Activated CD4-positive, alpha-beta T cell treated with anti-CD3 and anti-CD28 coated beads, Interleukin-2, amount 10 ng/mL, durations not matched to agents 24 days and 14 days (primary cell): ENCODE measurements at regions not wholly inside any gene's neighbourhood (a gene's known extent, or its start where the extent isn't known, plus 50 kb on each side); places are given as distances from the start of the nearest gene placed in this dataset.
A peak's percentile ranks its signal among the peaks of the same experiment; 100 is the strongest.

Experiments
- DNase-seq: peaks from one replicate; pipeline ENCODE4 v3.0.0; 2022
- H3K27ac Mint-ChIP-seq: one replicate; pipeline ENCODE4 v1.8.0; 2022; ENCODE audit warnings: mild to moderate bottlenecking, mixed read lengths
- H3K27me3 Mint-ChIP-seq: one replicate; pipeline ENCODE4 v1.8.0; 2022; ENCODE audit warnings: mixed read lengths
- H3K36me3 Mint-ChIP-seq: one replicate; pipeline ENCODE4 v1.8.0; 2022; ENCODE audit warnings: low read depth, mild to moderate bottlenecking, mixed read lengths
- H3K4me1 Mint-ChIP-seq: one replicate; pipeline ENCODE4 v1.8.0; 2021; ENCODE audit warnings: mixed read lengths
- H3K4me3 Mint-ChIP-seq: one replicate; pipeline ENCODE4 v1.8.0; 2022; ENCODE audit warnings: mild to moderate bottlenecking, moderate library complexity, mixed read lengths
- H3K9me3 Mint-ChIP-seq: one replicate; pipeline ENCODE4 v1.8.0; 2021; ENCODE audit warnings: mixed read lengths
- intact Hi-C: fragments of 100-400 bp; cut with micrococcal nuclease; formaldehyde crosslinking; loops from one replicate; pipeline ENCODE4 v1.15.1; 2023

DNA sequence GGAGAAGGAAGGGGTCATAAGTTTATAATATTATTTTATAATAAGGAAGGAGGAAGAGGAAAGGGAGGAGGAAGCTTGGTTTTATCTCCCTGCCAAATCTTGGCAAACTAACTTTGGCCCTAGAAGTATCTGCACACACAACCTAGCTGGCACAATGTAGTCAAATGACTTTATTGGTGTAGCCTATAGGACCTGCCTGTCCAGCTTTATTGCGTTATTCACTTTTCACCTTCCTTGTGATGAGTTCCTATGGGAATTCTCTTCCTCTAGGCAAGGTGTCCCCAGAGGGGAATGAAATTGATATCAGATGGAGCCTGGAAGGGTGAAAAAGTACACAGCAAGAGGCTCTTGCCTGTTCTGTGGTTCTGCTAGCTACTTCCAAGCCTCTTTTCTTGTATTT lies 111.2 kb upstream of the SLC25A36 start:
- H3K36me3 Mint-ChIP-seq, result no peaks in the 10 kb centered on the region
- no peak for DNase-seq
- H3K4me1 Mint-ChIP-seq, result peaks cover 7% of the 10 kb centered on the region
- peaks cover 18% of the 10 kb centered on the region for H3K27me3 Mint-ChIP-seq
- intact Hi-C loops, result no loop called here
- no peak overlapping the region for H3K4me3 Mint-ChIP-seq
- no peaks in the 10 kb centered on the region for H3K9me3 Mint-ChIP-seq
- no peak overlapping the region for H3K27ac Mint-ChIP-seq

DNA sequence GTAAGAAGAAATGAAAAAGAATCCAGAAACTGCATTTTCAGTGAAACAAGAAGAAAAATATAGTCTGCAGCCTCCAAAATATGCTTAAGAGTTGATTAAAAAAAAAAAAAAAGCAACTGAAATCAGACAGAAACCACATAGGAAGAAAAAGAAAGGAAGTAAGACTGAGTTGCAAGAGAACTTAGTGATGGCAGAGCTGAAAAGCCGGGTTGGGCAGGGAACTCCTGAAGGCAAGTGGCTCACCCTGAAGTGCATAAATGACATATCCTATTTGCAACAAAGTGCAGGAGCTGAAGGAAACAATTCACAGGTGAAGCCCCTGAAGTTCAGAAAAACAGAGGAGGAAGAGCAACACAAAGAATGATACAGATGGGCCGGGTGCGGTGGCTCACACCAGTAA lies 108.8 kb upstream of the SLC25A36 start:
- H3K36me3 Mint-ChIP-seq, result no peaks in the 10 kb centered on the region
- peak overlapping the region; percentile 32 for H3K4me3 Mint-ChIP-seq
- H3K27me3 Mint-ChIP-seq, result peaks cover 20% of the 10 kb centered on the region
- peak; percentile 60 for DNase-seq
- H3K4me1 Mint-ChIP-seq, result peaks cover 7% of the 10 kb centered on the region
- intact Hi-C loops, result no loop called here
- no peaks in the 10 kb centered on the region for H3K9me3 Mint-ChIP-seq
- no peak overlapping the region for H3K27ac Mint-ChIP-seq

DNA sequence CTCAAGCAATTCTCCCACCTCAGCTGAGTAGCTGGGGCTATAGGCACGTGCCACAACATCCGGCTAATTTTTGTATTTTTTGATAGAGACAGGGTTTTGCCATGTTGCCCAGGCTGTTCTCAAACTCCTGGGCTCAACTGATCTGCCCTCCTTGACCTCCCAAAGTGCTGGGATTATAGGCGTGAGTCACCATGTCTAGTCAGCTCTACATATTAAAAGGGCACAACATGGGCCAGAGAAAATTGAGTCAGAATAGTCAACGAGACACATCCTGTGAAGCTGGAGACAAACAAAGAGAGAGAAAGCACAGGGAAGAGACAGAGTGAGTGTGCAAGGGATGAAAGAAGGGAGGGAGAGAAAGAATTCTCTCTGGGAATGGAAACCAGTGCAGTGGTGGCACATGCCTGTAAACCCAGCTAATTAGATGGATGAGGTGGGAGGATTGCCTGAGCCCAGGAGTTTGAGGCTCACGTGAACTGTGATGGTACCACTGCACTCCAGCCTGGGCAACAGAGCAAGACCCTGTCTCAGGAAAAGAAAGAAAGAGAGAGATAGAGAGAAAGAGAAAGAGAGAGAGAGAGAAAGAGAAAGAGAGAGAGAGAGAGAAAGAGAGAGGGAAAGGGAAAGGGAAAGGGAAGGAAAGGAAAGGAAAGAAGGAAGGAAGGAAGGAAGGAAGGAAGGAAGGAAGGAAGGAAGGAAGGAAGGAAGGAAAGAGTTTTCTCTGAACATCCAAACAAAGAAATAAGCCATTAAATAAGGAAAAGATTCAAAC lies 107.2 kb upstream of the SLC25A36 start:
- Mint-ChIP-seq H3K4me1 (peaks cover 7% of the 10 kb centered on the region), H3K36me3 (no peaks in the 10 kb centered on the region), H3K9me3 (no peaks in the 10 kb centered on the region), H3K4me3 (no peak overlapping the region), H3K27ac (no peak overlapping the region), H3K27me3 (peaks cover 20% of the 10 kb centered on the region)
- intact Hi-C loops, result no loop called here
- peak; percentile 41 for DNase-seq

DNA sequence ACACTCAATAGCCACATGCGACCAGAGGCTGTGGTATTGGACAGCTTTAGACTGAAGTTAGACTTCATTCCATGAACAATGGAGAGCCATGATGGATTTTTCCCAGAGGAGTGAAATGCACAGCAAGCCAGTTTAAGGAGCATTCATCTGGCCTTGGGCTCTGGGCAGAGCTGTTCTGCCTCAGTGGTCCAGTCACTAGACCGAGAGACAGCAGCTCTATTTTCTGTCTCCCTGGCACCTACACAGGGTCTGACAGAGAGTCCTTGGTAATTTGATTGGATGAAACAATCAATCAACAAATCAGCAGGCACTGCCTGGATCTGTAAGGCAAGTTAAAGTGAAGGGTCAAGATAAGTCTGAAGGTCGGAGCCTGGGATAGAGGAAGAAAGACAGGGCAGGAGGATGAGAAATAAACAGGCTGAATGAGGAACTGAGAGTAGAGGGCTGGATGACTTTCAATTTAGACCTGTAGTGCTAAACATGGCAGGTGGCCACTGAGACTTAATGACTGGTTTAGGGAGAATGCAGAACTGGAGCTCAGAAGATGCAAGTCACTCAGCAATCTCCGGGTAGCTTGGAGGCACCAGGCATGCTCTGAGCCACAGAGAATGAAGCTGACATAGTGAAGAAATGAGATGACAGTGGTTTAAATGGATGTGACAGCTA lies 98.5 kb upstream of the SLC25A36 start:
- no peaks in the 10 kb centered on the region for H3K36me3 Mint-ChIP-seq
- H3K4me3 Mint-ChIP-seq, result no peak overlapping the region

DNA sequence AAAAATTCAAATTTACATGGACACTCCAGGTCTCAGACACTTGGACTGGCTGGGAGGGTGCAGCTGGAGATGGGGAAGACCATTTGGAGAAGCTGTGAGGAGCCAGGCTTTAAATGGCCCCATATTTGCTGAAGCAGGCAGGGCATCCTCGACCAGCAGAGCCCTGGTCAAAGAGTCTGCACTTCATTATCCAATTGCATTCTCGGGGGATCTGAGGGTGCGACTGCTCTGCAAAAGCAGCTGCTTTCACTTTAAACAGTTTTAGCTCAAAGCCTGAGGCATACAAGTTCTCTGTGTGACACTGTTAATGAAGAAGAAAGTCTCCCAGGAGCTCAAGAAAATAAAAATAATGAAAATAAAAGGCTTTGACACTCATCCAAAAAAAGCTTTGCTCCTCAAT lies 98.0 kb upstream of the SLC25A36 start:
- no peaks in the 10 kb centered on the region for H3K36me3 Mint-ChIP-seq
- no peak overlapping the region for H3K27ac Mint-ChIP-seq
- peaks cover 12% of the 10 kb centered on the region for H3K4me1 Mint-ChIP-seq
- intact Hi-C loops, result no loop called here
- peaks cover 18% of the 10 kb centered on the region for H3K27me3 Mint-ChIP-seq
- no peak overlapping the region for H3K4me3 Mint-ChIP-seq
- no peak for DNase-seq
- no peaks in the 10 kb centered on the region for H3K9me3 Mint-ChIP-seq

More for the DNA sequence above, 98.5 kb upstream of the SLC25A36 start:
- intact Hi-C loops, result no loop called here
- H3K27ac Mint-ChIP-seq, result no peak overlapping the region
- peaks cover 12% of the 10 kb centered on the region for H3K4me1 Mint-ChIP-seq
- H3K27me3 Mint-ChIP-seq, result peaks cover 18% of the 10 kb centered on the region
- H3K9me3 Mint-ChIP-seq, result no peaks in the 10 kb centered on the region
- DNase-seq, result no peak

DNA sequence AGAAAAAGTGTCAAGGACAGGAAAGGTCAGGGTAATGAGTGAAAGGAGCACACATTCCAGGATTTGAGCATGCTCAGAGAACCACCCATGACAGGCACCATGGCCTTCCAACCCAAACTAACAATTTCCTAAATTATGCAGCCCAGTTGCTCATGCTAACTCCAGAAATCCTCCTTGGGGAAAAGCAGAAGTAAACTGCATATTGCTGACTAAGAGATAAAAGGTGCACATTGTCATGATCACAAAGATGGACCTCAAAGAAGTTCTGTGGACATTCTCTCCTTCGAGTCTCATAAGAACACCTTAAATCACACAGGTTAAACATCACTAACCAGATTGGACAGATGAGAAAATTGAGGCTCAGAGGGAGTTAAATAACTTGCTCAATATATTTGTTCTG lies 97.6 kb upstream of the SLC25A36 start:
- peaks cover 12% of the 10 kb centered on the region for H3K4me1 Mint-ChIP-seq
- H3K9me3 Mint-ChIP-seq, result no peaks in the 10 kb centered on the region
- no peak overlapping the region for H3K4me3 Mint-ChIP-seq
- no peak for DNase-seq
- no peaks in the 10 kb centered on the region for H3K36me3 Mint-ChIP-seq
- peaks cover 18% of the 10 kb centered on the region for H3K27me3 Mint-ChIP-seq
- H3K27ac Mint-ChIP-seq, result no peak overlapping the region
- intact Hi-C loops, result no loop called here

DNA sequence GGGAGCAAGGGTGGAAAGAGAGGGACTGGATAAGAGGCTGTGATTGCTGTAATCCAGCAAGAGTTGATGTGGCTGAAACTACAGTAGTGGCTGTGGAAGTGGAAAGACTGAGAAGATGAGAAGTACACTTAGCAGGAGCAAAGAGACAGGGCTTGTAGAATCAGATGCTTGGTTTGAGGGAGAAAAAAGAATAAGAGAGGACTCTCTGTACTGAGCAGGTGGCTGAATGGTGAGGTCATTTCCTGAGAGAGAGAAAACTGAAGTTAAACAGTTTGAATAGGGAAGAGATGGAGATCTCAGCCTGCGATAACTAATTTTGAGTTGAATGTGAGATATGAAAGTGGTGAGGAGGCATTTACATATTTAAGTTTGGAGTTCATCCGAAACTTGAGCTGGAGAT lies 95.8 kb upstream of the SLC25A36 start:
- Mint-ChIP-seq H3K9me3 (no peaks in the 10 kb centered on the region), H3K4me1 (peaks cover 12% of the 10 kb centered on the region), H3K4me3 (no peak overlapping the region), H3K27ac (no peak overlapping the region), H3K36me3 (no peaks in the 10 kb centered on the region), H3K27me3 (peaks cover 19% of the 10 kb centered on the region)
- intact Hi-C loops, result no loop called here
- DNase-seq, result no peak

DNA sequence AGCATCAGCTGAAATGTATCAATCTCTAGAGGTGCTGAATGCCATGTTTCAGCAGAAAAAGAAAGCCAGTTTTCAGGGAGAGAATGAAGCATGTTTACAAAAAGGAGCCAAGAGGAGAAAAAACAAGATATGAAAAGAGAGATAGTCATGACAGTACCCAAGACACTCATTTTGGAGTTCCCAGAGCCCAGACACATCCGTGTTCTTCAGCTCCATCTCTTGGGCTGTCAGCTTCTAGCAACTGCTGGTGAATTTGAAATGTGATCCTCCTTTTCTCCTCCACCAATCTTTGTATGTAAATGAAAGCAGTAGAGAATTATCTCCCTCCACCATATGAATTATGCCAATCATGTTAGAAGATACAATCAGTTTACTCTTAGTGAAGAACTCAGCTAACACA lies 93.0 kb upstream of the SLC25A36 start:
- intact Hi-C loops, result no loop called here
- H3K4me1 Mint-ChIP-seq, result peaks cover 12% of the 10 kb centered on the region
- H3K9me3 Mint-ChIP-seq, result peaks cover 3% of the 10 kb centered on the region
- H3K27ac Mint-ChIP-seq, result no peak overlapping the region
- H3K27me3 Mint-ChIP-seq, result peaks cover 19% of the 10 kb centered on the region
- no peak overlapping the region for H3K4me3 Mint-ChIP-seq
- H3K36me3 Mint-ChIP-seq, result no peaks in the 10 kb centered on the region
- DNase-seq, result no peak

DNA sequence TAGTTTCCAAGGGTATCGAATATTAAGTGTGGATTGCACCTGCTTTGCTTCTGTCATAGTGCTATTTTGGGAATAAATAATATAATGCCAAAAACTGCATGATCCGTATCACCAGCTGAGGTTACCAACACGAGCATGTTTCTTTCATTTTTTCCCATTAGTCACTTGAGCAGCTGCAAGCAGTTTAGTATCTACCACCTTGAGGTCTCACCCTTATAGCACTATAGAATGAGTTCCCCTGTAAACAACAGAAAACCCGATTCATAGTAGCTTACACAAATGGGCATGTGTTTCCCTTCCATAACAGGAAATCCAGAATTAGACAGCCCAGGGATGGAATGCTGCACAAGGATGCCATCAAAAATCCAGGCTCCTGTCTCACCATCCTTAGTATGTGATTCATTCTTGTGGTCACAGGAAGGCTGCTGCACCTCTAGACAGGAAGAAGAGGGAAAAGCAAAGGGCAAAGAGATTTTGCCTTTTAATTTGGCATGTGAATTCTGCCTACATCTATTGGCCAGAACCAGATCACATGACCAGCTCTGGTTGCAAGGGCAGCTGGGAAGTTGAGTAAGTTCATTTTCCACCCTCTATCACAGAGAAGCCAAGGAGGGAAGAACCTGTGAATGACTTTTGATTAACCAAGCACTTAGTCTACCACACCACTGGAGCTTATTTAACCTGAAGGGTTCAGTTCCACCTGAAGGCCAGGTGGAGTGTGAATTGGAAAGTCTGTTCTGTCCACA lies 91.3 kb upstream of the SLC25A36 start:
- Mint-ChIP-seq H3K9me3 (peaks cover 3% of the 10 kb centered on the region), H3K4me1 (peaks cover 10% of the 10 kb centered on the region), H3K27ac (no peak overlapping the region), H3K4me3 (no peak overlapping the region), H3K27me3 (peaks cover 27% of the 10 kb centered on the region), H3K36me3 (no peaks in the 10 kb centered on the region)
- DNase-seq, result no peak
- intact Hi-C loops, result no loop called here

DNA sequence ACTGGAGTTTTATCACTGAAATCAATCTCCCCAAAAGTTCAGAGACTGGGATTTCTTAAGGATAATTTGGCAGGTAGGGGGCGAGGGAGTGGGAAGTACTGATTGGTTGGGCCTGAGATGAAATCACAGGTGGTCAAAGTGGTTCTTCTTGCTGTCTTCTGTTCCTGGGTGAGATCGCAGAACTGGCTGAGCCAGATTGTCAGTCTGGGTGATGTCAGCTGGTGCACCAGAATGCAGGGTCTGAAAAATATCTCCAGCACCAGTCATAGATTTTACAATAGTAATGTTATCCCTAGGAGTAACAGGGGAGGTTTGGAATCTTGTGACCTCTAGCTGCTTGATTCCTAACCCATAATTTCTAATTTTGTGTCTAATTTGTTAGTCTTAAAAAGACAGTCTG lies 86.7 kb upstream of the SLC25A36 start:
- Mint-ChIP-seq H3K27ac (no peak overlapping the region), H3K4me1 (no peaks in the 10 kb centered on the region), H3K36me3 (no peaks in the 10 kb centered on the region), H3K27me3 (peaks cover 13% of the 10 kb centered on the region), H3K4me3 (no peak overlapping the region), H3K9me3 (peaks cover 3% of the 10 kb centered on the region)
- intact Hi-C loops, result no loop called here
- DNase-seq, result no peak

DNA sequence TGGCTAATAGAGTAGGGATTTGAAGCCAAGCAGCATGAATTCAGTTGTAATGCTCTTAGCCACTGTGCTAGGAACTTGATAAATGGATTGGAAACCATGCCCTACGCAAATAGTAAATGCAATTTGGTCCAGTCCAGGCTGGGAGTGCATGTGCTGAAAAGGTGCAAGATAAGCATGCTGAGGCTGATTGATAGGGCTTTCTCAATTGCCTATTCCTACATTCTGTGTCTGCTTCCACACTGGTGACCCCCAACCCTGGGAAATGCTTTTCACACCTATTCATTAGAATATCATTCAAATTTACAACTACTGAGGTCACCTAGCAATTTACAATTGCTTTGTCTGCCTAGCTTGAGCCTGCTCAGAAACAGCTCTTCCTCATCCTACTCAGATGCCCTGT lies 84.7 kb upstream of the SLC25A36 start:
- DNase-seq, result no peak
- no peak overlapping the region for H3K27ac Mint-ChIP-seq
- intact Hi-C loops, result no loop called here
- peaks cover 14% of the 10 kb centered on the region for H3K27me3 Mint-ChIP-seq
- H3K4me3 Mint-ChIP-seq, result no peak overlapping the region
- no peaks in the 10 kb centered on the region for H3K36me3 Mint-ChIP-seq
- H3K9me3 Mint-ChIP-seq, result no peaks in the 10 kb centered on the region
- H3K4me1 Mint-ChIP-seq, result no peaks in the 10 kb centered on the region

DNA sequence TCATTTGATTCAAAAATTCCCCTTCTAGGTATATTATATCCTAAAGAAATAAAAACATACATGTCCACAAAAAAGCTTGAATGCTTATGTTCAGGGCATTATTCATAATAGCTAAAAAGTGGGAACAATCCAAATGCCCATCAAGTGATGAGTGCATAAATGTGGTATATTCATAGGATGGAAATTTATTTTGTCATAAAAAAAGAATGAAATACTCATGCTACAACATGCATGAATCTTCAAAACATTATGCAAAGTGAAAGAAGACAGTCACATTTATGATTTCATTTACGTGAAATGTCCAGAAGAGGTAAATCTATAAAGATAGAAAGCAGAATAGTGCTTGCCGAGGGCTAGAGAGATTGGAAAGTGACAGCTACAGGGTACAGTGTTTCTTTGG lies 83.6 kb upstream of the SLC25A36 start:
- Mint-ChIP-seq H3K27ac (no peak overlapping the region), H3K4me1 (no peaks in the 10 kb centered on the region), H3K9me3 (no peaks in the 10 kb centered on the region), H3K4me3 (no peak overlapping the region), H3K27me3 (peaks cover 17% of the 10 kb centered on the region), H3K36me3 (no peaks in the 10 kb centered on the region)
- no peak for DNase-seq
- intact Hi-C loops, result no loop called here

DNA sequence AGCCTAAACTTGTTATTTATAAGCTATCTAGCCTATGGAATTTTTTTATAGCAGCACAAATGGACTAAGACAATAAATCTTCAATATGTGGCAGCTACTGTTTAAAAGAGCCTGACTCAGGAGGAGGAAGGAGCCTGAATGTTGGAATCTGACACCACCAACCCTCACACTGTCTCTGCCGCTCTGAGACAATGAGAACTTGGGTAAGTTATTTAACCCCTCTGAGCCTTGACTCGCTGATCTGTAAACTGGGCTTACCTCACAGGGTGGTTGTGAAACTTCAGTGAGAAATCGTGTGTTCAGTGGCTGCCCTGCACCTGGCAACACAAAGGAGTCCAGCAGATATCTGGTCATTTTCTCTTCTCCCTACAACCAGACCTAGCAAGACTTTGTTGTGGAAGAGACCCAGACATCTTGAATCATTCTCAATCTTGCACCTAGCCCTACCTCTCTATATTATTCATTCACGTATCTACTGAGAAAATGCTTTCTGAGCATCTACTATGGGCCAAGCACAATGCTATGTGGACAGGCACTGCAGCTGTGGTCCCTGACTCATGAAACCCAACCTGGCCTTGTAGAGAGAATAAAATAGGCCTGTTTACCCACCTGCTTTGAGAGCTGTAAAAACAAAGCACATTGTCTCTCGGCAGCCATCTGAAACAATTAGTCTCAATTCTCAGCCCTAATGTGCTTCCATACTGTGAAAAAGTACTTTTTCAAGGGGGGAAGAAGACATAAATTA lies 81.9 kb upstream of the SLC25A36 start:
- Mint-ChIP-seq H3K9me3 (no peaks in the 10 kb centered on the region), H3K27me3 (peaks cover 9% of the 10 kb centered on the region), H3K4me3 (no peak overlapping the region), H3K27ac (no peak overlapping the region), H3K4me1 (no peaks in the 10 kb centered on the region), H3K36me3 (no peaks in the 10 kb centered on the region)
- intact Hi-C loops, result loop anchor here (5.0 kb wide), 1 partner anchor 732 kb away; no protein-coding TSS in a partner anchor
- DNase-seq, result no peak
